BE2C (cell line): ENCODE measurements at regions not wholly inside any gene's neighbourhood (a gene's known extent, or its start where the extent isn't known, plus 50 kb on each side); places are given as distances from the start of the nearest gene placed in this dataset.

Source experiments
- DNase-seq: peaks from one replicate; pipeline ENCODE4 v3.0.0-alpha.2; 2020
- H3K27me3 ChIP-seq: fragments of 250-450 bp; sonication (Bioruptor Pico); 2 replicates; pipeline ENCODE4 v1.5.1; 2020; ENCODE audit warnings: mild to moderate bottlenecking
- H3K36me3 ChIP-seq: fragments of 250-450 bp; sonication (Bioruptor Pico); 2 replicates; pipeline ENCODE4 v1.5.1; 2020; ENCODE audit warnings: mild to moderate bottlenecking
- H3K4me1 ChIP-seq: fragments of 250-450 bp; sonication (Bioruptor Pico); 2 replicates; pipeline ENCODE4 v1.5.1; 2020
- H3K4me3 ChIP-seq: 2 replicates; pipeline ENCODE4 v1.5.1; 2011; ENCODE audit warnings: low read depth, low read length
- H3K9me3 ChIP-seq: fragments of 250-450 bp; sonication (Bioruptor Pico); 2 replicates; pipeline ENCODE4 v1.5.1; 2020
- CTCF ChIP-seq: IDR thresholded peaks from 2 replicates; pipeline ENCODE4 v1.5.1; 2012; ENCODE audit warnings: mild to moderate bottlenecking, low read depth, low read length

GRCh38 chr15:62843311-62843710, 199.2 kb upstream of the TPM1 start:
- DNase-seq = no peak
- no peaks in the 10 kb centered on the region; the same call in none of the 2 replicates for H3K4me1 ChIP-seq
- no peaks in the 10 kb centered on the region for H3K9me3 ChIP-seq
- no peaks in the 10 kb centered on the region for H3K36me3 ChIP-seq
- H3K4me3 ChIP-seq = no peak overlapping the region
- TF ChIP-seq CTCF = no peak
- no peaks in the 10 kb centered on the region for H3K27me3 ChIP-seq

GRCh38 chr15:62844564-62845240, 197.8 kb upstream of the TPM1 start:
- DNase-seq = no peak
- Histone ChIP-seq H3K36me3 (no peaks in the 10 kb centered on the region), H3K4me3 (no peak overlapping the region), H3K9me3 (no peaks in the 10 kb centered on the region), H3K4me1 (peaks cover 3% of the 10 kb centered on the region), H3K27me3 (no peaks in the 10 kb centered on the region)
- no peak for TF ChIP-seq CTCF

GRCh38 chr15:62845241-62846126, 197.1 kb upstream of the TPM1 start:
- H3K9me3 ChIP-seq = no peaks in the 10 kb centered on the region
- H3K4me3 ChIP-seq = no peak overlapping the region
- no peaks in the 10 kb centered on the region for H3K27me3 ChIP-seq
- no peak for TF ChIP-seq CTCF
- no peak for DNase-seq
- peaks cover 6% of the 10 kb centered on the region for H3K4me1 ChIP-seq
- no peaks in the 10 kb centered on the region for H3K36me3 ChIP-seq

GRCh38 chr15:62846131-62846804, 196.3 kb upstream of the TPM1 start:
- H3K4me1 ChIP-seq = peaks cover 6% of the 10 kb centered on the region
- no peak for DNase-seq

GRCh38 chr15:62846805-62847495, 195.6 kb upstream of the TPM1 start:
- Histone ChIP-seq H3K4me3 (no peak overlapping the region), H3K4me1 (peaks cover 6% of the 10 kb centered on the region), H3K36me3 (no peaks in the 10 kb centered on the region), H3K9me3 (no peaks in the 10 kb centered on the region), H3K27me3 (no peaks in the 10 kb centered on the region)
- no peak for TF ChIP-seq CTCF
- DNase-seq = no peak

More at GRCh38 chr15:62846131-62846804, 196.3 kb upstream of the TPM1 start:
- no peaks in the 10 kb centered on the region for H3K36me3 ChIP-seq
- no peaks in the 10 kb centered on the region for H3K9me3 ChIP-seq
- no peak for TF ChIP-seq CTCF
- H3K4me3 ChIP-seq = no peak overlapping the region
- H3K27me3 ChIP-seq = no peaks in the 10 kb centered on the region
